Adrenal gland (tissue), 5 donors: ENCODE measurements at regions not wholly inside any gene's neighbourhood (a gene's known extent, or its start where the extent isn't known, plus 50 kb on each side); places are given as distances from the start of the nearest gene placed in this dataset.

Source experiments
- CTCF ChIP-seq, 6 experiments: fragments of 450-650 bp in 4 of 6; fragments of 200-600 bp in 2 of 6; sonication (generic) in 1 of 6; IDR thresholded peaks; 1 replicate in 5 of 6; 2 replicates in 1 of 6; pipeline versions ENCODE4 v1.5.1 to v1.8.0; 2016 to 2021; ENCODE audit warnings: antibody characterized with exemption in 6 of 6, mild to moderate bottlenecking in 2 of 6, moderate library complexity in 1 of 6
- POLR2A ChIP-seq, 2 donors: fragments of 450-650 bp; IDR thresholded peaks; one replicate each; pipeline ENCODE4 v1.6.1; 2017; ENCODE audit warnings: antibody characterized with exemption in 2 of 2, mild to moderate bottlenecking in 2 of 2, moderate library complexity in 1 of 2
- donor health status: DM: no; HTN: no; CAD: no.

DNA sequence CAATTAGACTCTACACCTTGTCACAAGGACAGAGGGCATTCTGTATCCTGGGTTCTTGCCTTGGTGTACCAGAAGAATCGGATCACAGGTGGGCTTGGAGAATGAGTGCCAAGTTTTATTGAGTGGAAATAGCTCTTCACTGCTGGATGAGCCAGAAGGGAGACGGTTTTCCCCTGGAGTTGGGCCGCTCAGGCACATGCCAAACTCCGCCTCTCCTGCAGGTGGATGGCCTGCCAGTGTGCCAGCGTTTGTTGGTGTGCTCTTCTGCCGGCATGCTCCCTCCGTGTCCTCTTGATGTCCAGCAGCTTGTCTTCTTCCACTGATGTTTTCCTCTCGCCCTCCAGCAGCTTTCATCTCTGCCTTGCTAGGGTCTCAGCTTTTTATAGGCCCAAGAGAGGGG lies 115.5 kb upstream of the RAB27B start:
- TF ChIP-seq CTCF (IDR thresholded peaks at IDR 0.05) (no peak), POLR2A (IDR thresholded peaks at IDR 0.05) (no peak)
